Ovary (tissue), 3 donors: ENCODE measurements at regions not wholly inside any gene's neighbourhood (a gene's known extent, or its start where the extent isn't known, plus 50 kb on each side); places are given as distances from the start of the nearest gene placed in this dataset.

Source experiments
- CTCF ChIP-seq, 3 donors: fragments of 450-650 bp in 2 of 3; fragments of 200-600 bp in 1 of 3; IDR thresholded peaks; one replicate each; pipeline versions ENCODE4 v1.5.1 to v1.8.0; 2016 to 2022; ENCODE audit warnings: antibody characterized with exemption in 3 of 3, mild to moderate bottlenecking in 1 of 3
- EP300 ChIP-seq: sonication (generic); formaldehyde crosslinking; IDR thresholded peaks from one replicate; pipeline ENCODE4 v1.6.1; 2017; ENCODE audit warnings: antibody characterized with exemption
- POLR2A ChIP-seq: fragments of 450-650 bp; IDR thresholded peaks from one replicate; pipeline ENCODE4 v1.6.1; 2017; ENCODE audit warnings: antibody characterized with exemption, mild to moderate bottlenecking, moderate library complexity
- donor health status: DM: no; HTN: no; CAD: no.

- no peak for TF ChIP-seq CTCF (IDR thresholded peaks at IDR 0.05)
- no peak for TF ChIP-seq POLR2A
- TF ChIP-seq EP300 = no peak
These were observed 304.3 kb upstream of the SP4 start for GRCh38 chr7:21123586-21123985.
